HG03280 (cell line): ENCODE measurements at regions not wholly inside any gene's neighbourhood (a gene's known extent, or its start where the extent isn't known, plus 50 kb on each side); places are given as distances from the start of the nearest gene placed in this dataset.

ENCODE experiments used
- ATAC-seq: cut with Tn5 transposase; IDR thresholded peaks from one replicate; pipeline ENCODE4 v1.9.1; 2021; ENCODE audit warnings: mild to moderate bottlenecking, moderate library complexity; ENCODE audit not compliant: unreplicated experiment

- no peak for ATAC-seq
Observed at GRCh38 chrX:149992918-149993317, 54.6 kb upstream of the EOLA2 start.

GRCh38 chrX:149993989-149994388 lies 55.7 kb upstream of the EOLA2 start:
- ATAC-seq = no peak

GRCh38 chrX:149996515-149996914 lies 58.2 kb upstream of the EOLA2 start:
- ATAC-seq = no peak

GRCh38 chrX:150005027-150005426 lies 66.7 kb upstream of the EOLA2 start:
- ATAC-seq = no peak

GRCh38 chrX:150007356-150007755 lies 69.1 kb upstream of the EOLA2 start:
- no peak for ATAC-seq

- ATAC-seq = no peak
Observed at GRCh38 chrX:150012647-150013381, 74.5 kb upstream of the EOLA2 start.

- ATAC-seq = no peak
Observed at GRCh38 chrX:150014525-150014924, 76.2 kb upstream of the EOLA2 start.

- no peak for ATAC-seq
Observed at GRCh38 chrX:150017868-150018267, 79.6 kb upstream of the EOLA2 start.

- no peak for ATAC-seq
Observed at GRCh38 chrX:150018931-150019361, 80.7 kb upstream of the EOLA2 start.

- ATAC-seq = no peak
Observed at GRCh38 chrX:150028692-150029091, 90.4 kb upstream of the EOLA2 start.

- no peak for ATAC-seq
Observed at GRCh38 chrX:150032742-150033141, 94.5 kb upstream of the EOLA2 start.

- no peak for ATAC-seq
Observed at GRCh38 chrX:150034788-150035187, 96.5 kb upstream of the EOLA2 start.

GRCh38 chrX:150035531-150035930 lies 97.2 kb upstream of the EOLA2 start:
- ATAC-seq = no peak

- no peak for ATAC-seq
Observed at GRCh38 chrX:150036181-150036580, 97.9 kb upstream of the EOLA2 start.

- ATAC-seq = no peak
Observed at GRCh38 chrX:150036641-150037040, 98.3 kb upstream of the EOLA2 start.

- ATAC-seq = no peak
Observed at GRCh38 chrX:150037041-150037440, 98.8 kb upstream of the EOLA2 start.

- ATAC-seq = no peak
Observed at GRCh38 chrX:150038315-150038714, 100.0 kb upstream of the EOLA2 start.

GRCh38 chrX:150038986-150039599 lies 100.8 kb upstream of the EOLA2 start:
- ATAC-seq = no peak

- ATAC-seq = no peak
Observed at GRCh38 chrX:150041208-150041607, 102.9 kb upstream of the EOLA2 start.

GRCh38 chrX:150044556-150044955 lies 106.3 kb upstream of the EOLA2 start:
- ATAC-seq = no peak

- ATAC-seq = no peak
Observed at GRCh38 chrX:150047818-150048217, 109.5 kb upstream of the EOLA2 start.

GRCh38 chrX:150049647-150050046 lies 111.4 kb upstream of the EOLA2 start:
- no peak for ATAC-seq

GRCh38 chrX:150050387-150050786 lies 112.1 kb upstream of the EOLA2 start:
- ATAC-seq = no peak
